ENCODE measurements at regions not wholly inside any gene's neighbourhood (a gene's known extent, or its start where the extent isn't known, plus 50 kb on each side); places are given as distances from the start of the nearest gene placed in this dataset.

DNA sequence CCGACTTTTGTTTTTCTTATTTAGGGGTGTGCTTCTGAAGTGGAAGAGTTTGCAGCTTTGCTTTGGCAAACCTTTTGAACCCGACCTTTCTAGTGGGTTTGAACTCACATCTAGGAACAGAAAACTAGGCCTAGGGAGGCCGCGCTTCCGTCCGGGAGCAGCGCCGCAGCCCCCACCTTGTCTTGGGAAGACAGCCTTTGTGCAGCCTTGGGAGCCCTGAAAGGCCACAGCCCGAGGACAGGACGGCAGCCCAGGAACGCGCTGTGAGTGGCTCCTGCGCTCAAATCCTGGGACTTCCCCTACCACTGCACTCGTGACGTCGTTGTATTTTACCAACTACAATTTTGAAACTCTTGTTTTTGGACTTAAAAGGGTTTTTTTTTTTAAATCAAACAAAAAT is 53.7 kb upstream of the ZNF267 start:
- H3K9me3 ChIP-seq (ENCODE audit: control insufficient read depth in 1 of 2, low read length in 2 of 2): no peaks in the 10 kb centered on the region
- H3K36me3 ChIP-seq (ENCODE audit: insufficient read depth, low read length): no peaks in the 10 kb centered on the region
- H3K4me3 ChIP-seq (ENCODE audit: low read length in 2 of 2): no peak overlapping the region
- intact Hi-C loops (cut with micrococcal nuclease): no loop called here
- no peaks in the 10 kb centered on the region for H3K27me3 ChIP-seq (ENCODE audit: insufficient read depth, low read length)
- no peak for DNase-seq
- no peaks in the 10 kb centered on the region for H3K4me1 ChIP-seq (ENCODE audit: insufficient read depth, low read length)
- CTCF ChIA-PET (ENCODE audit: partially characterized antibody): no interaction called here
- H3K9me3 Mint-ChIP-seq: peaks cover 0 to 15% (median 8%) of the 10 kb centered on the region in 8 donors
- H3K36me3 Mint-ChIP-seq: peaks cover 0 to 3% of the 10 kb centered on the region in 2 donors
- POLR2A ChIA-PET (ENCODE audit: partially characterized antibody): no interaction called here
- H3K27me3 Mint-ChIP-seq: peaks cover 18 to 20% of the 10 kb centered on the region in 2 donors
- no peak overlapping the region for H3K4me3 Mint-ChIP-seq
- peaks cover 0 to 4% (median 0%) of the 10 kb centered on the region in 4 donors for H3K4me1 Mint-ChIP-seq
- H3K27ac ChIP-seq (ENCODE audit: low read depth, low read length): no peak overlapping the region
- H3K27ac Mint-ChIP-seq: no peak overlapping the region
